ENCODE measurements at regions not wholly inside any gene's neighbourhood (a gene's known extent, or its start where the extent isn't known, plus 50 kb on each side); places are given as distances from the start of the nearest gene placed in this dataset.

- H3K14ac ChIP-seq (ENCODE audit: insufficient read depth, low read length): no peak overlapping the region
- no peak overlapping the region for H2BK20ac ChIP-seq (ENCODE audit: low read depth, low read length, poor library complexity, severe bottlenecking)
- no peaks in the 10 kb centered on the region for H3K27me3 ChIP-seq (ENCODE audit: insufficient read depth, low read length)
- H3K4me1 ChIP-seq (ENCODE audit: insufficient read depth, low read length): no peaks in the 10 kb centered on the region
- H3K79me1 ChIP-seq (ENCODE audit: insufficient read depth, low read depth, low read length, poor library complexity, severe bottlenecking): no peaks in the 10 kb centered on the region
- no peak overlapping the region for H4K91ac ChIP-seq (ENCODE audit: insufficient read length, low read depth, low read length)
- Mint-ChIP-seq H3K36me3 (ENCODE audit: insufficient read depth in 1 of 3, low read depth in 3 of 3) (no peaks in the 10 kb centered on the region; a peak in 1 of 7 replicates), H3K9me3 (no peaks in the 10 kb centered on the region), H3K27ac (no peak overlapping the region), H3K4me1 (peaks cover 4% of the 10 kb centered on the region in 2 experiments; a peak in 3 of 4 replicates), H3K27me3 (ENCODE audit: low read depth) (no peaks in the 10 kb centered on the region), H3K4me3 (no peak overlapping the region)
- H3K9ac ChIP-seq (ENCODE audit: extremely low read depth, insufficient read length, low read length): no peak overlapping the region
- no peak overlapping the region for H3K18ac ChIP-seq (ENCODE audit: insufficient read length, low read depth, low read length)
- H2BK5ac ChIP-seq (ENCODE audit: insufficient read length, low read length): no peak overlapping the region
- no CpG with 5 or more reads among the region's 4 CpGs for WGBS (ENCODE audit: extremely low coverage, insufficient read length, low lambda C conversion rate)
- no peak for DNase-seq
- no peaks in the 10 kb centered on the region for H3K79me2 ChIP-seq (ENCODE audit: insufficient read depth, low read length)
- H3K4ac ChIP-seq (ENCODE audit: low read depth, low read length): no peak overlapping the region
- TF ChIP-seq CTCF (conservative IDR thresholded peaks at IDR 0.05): no peak
- H3K27ac ChIP-seq (ENCODE audit: insufficient read length, low read depth, low read length): no peak overlapping the region
- H3K4me2 ChIP-seq (ENCODE audit: insufficient read depth, insufficient read length, low read length): no peak overlapping the region
- no peak overlapping the region for H3K56ac ChIP-seq (ENCODE audit: insufficient read length, low read depth, low read length)
- no peak overlapping the region for H4K8ac ChIP-seq (replicated peaks; ENCODE audit: insufficient read length, low read depth, low read length)
- H4K20me1 ChIP-seq (ENCODE audit: control insufficient read depth, insufficient read depth, insufficient read length): no peaks in the 10 kb centered on the region
- H2BK120ac ChIP-seq (ENCODE audit: low read depth, low read length, poor library complexity, severe bottlenecking): no peak overlapping the region
- H2AFZ ChIP-seq (ENCODE audit: low read length): no peak overlapping the region
- no peak overlapping the region for H2BK15ac ChIP-seq (ENCODE audit: low read depth, low read length)
- no peak overlapping the region for H4K5ac ChIP-seq (ENCODE audit: insufficient read length, low read depth, low read length)
- H3K9me3 ChIP-seq (ENCODE audit: control insufficient read depth, low read depth, low read length): no peaks in the 10 kb centered on the region
- no peaks in the 10 kb centered on the region for H3K23me2 ChIP-seq (ENCODE audit: insufficient read length, low read depth, low read length, poor library complexity, severe bottlenecking)
- no peak overlapping the region for H3K23ac ChIP-seq (ENCODE audit: insufficient read length, low read depth, low read length)
- H2BK12ac ChIP-seq (ENCODE audit: insufficient read length, low read depth, low read length): no peak overlapping the region
- H3T11ph ChIP-seq (ENCODE audit: low read length): no peak overlapping the region
- no peak overlapping the region for H2AK5ac ChIP-seq (ENCODE audit: insufficient read length, low read length)
Observed at GRCh38 chr13:34701919-34702318, 240.2 kb upstream of the NBEA start.

Data from H9 (cell line).